HEK293 (cell line): ENCODE measurements at regions not wholly inside any gene's neighbourhood (a gene's known extent, or its start where the extent isn't known, plus 50 kb on each side); places are given as distances from the start of the nearest gene placed in this dataset.
"Not testable (repeated sequence)": the region's sequence is repeated elsewhere in the genome, so short reads cannot be mapped to it uniquely, and the experiment has no call there.

Experiments used
- CTCF ChIA-PET: fragments of 350-600 bp; formaldehyde crosslinking; extraction: SDS; loops from one replicate; lab custom pipeline; 2021; ENCODE audit warnings: antibody characterized with exemption; lab: Yijun Ruan, JAX
- POLR2A ChIA-PET: fragments of 300-600 bp; formaldehyde crosslinking; extraction: SDS; loops from one replicate; lab custom pipeline; 2020; ENCODE audit warnings: antibody characterized with exemption, inconsistent platforms; lab: Yijun Ruan, JAX
- H3K27ac ChIP-seq: fragments of 200-500 bp; sonication (Bioruptor generic); 2 replicates; pipeline ENCODE4 v1.5.1; 2014; ENCODE audit warnings: low read depth, low read length, control low read depth, inconsistent platforms; ENCODE audit errors: extremely low read depth
- H3K36me3 ChIP-seq, 2 experiments: fragments of 200-500 bp in 1 of 2; sonication (Bioruptor generic) in 1 of 2; 1 replicate in 1 of 2; 2 replicates in 1 of 2; pipeline ENCODE4 v1.5.1; 2014 to 2017; ENCODE audit warnings: inconsistent platforms in 2 of 2, low read length in 2 of 2; ENCODE audit not compliant: control insufficient read depth in 2 of 2, insufficient read depth in 1 of 2
- H3K4me1 ChIP-seq: fragments of 200-500 bp; sonication (Bioruptor generic); 2 replicates; pipeline ENCODE4 v1.5.1; 2014; ENCODE audit warnings: mild to moderate bottlenecking, low read length, inconsistent platforms; ENCODE audit not compliant: control insufficient read depth, insufficient read depth
- H3K4me3 ChIP-seq: 2 replicates; pipeline ENCODE4 v1.5.1; 2011; ENCODE audit warnings: low read depth, mild to moderate bottlenecking, control low read depth, low read length, moderate library complexity
- H3K9me3 ChIP-seq: fragments of 200-500 bp; sonication (Bioruptor generic); 2 replicates; pipeline ENCODE4 v1.5.1; 2014; ENCODE audit warnings: low read depth, low read length, inconsistent platforms; ENCODE audit not compliant: control insufficient read depth, insufficient read depth
- GFI1B ChIP-seq: fragments of 450-650 bp; formaldehyde crosslinking; IDR thresholded peaks from 2 replicates; pipeline ENCODE4 v1.5.1; 2016; ENCODE audit warnings: missing biosample characterization, missing genetic modification characterization
- GLIS2 ChIP-seq: fragments of 450-650 bp; formaldehyde crosslinking; IDR thresholded peaks from 2 replicates; pipeline ENCODE4 v1.5.1; 2016; ENCODE audit warnings: missing biosample characterization, missing genetic modification characterization
- KLF10 ChIP-seq: fragments of 450-650 bp; IDR thresholded peaks from 2 replicates; pipeline ENCODE4 v1.5.1; 2018; ENCODE audit warnings: missing biosample characterization, mild to moderate bottlenecking, missing genetic modification characterization
- PRDM10 ChIP-seq: fragments of 450-650 bp; formaldehyde crosslinking; IDR thresholded peaks from 2 replicates; pipeline ENCODE4 v1.5.1; 2016; ENCODE audit warnings: missing biosample characterization, missing genetic modification characterization
- SP3 ChIP-seq: fragments of 450-650 bp; formaldehyde crosslinking; IDR thresholded peaks from 2 replicates; pipeline ENCODE4 v1.5.1; 2016; ENCODE audit warnings: missing biosample characterization, missing genetic modification characterization
- YY2 ChIP-seq: fragments of 450-650 bp; formaldehyde crosslinking; IDR thresholded peaks from 2 replicates; pipeline ENCODE4 v1.5.1; 2016; ENCODE audit warnings: missing biosample characterization, missing genetic modification characterization
- ZBTB7A ChIP-seq: fragments of 450-650 bp; formaldehyde crosslinking; IDR thresholded peaks from 2 replicates; pipeline ENCODE4 v1.5.1; 2016; ENCODE audit warnings: low read depth, missing biosample characterization, missing genetic modification characterization
- ZFP3 ChIP-seq: fragments of 450-650 bp; formaldehyde crosslinking; IDR thresholded peaks from 2 replicates; pipeline ENCODE4 v1.5.1; 2016; ENCODE audit warnings: low read depth, missing biosample characterization, missing genetic modification characterization
- ZNF169 ChIP-seq: fragments of 450-650 bp; formaldehyde crosslinking; IDR thresholded peaks from 2 replicates; pipeline ENCODE4 v1.5.1; 2016; ENCODE audit warnings: missing biosample characterization, missing genetic modification characterization
- ZNF214 ChIP-seq: fragments of 450-650 bp; formaldehyde crosslinking; IDR thresholded peaks from 2 replicates; pipeline ENCODE4 v1.5.1; 2017; ENCODE audit warnings: missing biosample characterization, mild to moderate bottlenecking, missing genetic modification characterization, borderline replicate concordance
- ZNF302 ChIP-seq: fragments of 450-650 bp; formaldehyde crosslinking; IDR thresholded peaks from 2 replicates; pipeline ENCODE4 v1.5.1; 2016; ENCODE audit warnings: missing biosample characterization, missing genetic modification characterization, low read depth
- ZNF335 ChIP-seq: fragments of 450-650 bp; formaldehyde crosslinking; conservative IDR thresholded peaks from 2 replicates; pipeline ENCODE4 v1.5.1; 2016; ENCODE audit warnings: missing biosample characterization, missing genetic modification characterization
- ZNF48 ChIP-seq: fragments of 450-650 bp; formaldehyde crosslinking; IDR thresholded peaks from 2 replicates; pipeline ENCODE4 v1.5.1; 2016; ENCODE audit warnings: missing biosample characterization, missing genetic modification characterization
- ZNF645 ChIP-seq: fragments of 450-650 bp; formaldehyde crosslinking; IDR thresholded peaks from 2 replicates; pipeline ENCODE4; 2016; ENCODE audit warnings: missing biosample characterization, missing genetic modification characterization
- ZNF654 ChIP-seq: fragments of 450-650 bp; formaldehyde crosslinking; IDR thresholded peaks from 2 replicates; pipeline ENCODE4 v1.5.1; 2016; ENCODE audit warnings: low read depth, missing biosample characterization, missing genetic modification characterization
- ZNF701 ChIP-seq: fragments of 450-650 bp; formaldehyde crosslinking; IDR thresholded peaks from 2 replicates; pipeline ENCODE4 v1.5.1; 2016; ENCODE audit warnings: missing biosample characterization, missing genetic modification characterization
- ZNF792 ChIP-seq: fragments of 450-650 bp; formaldehyde crosslinking; IDR thresholded peaks from 2 replicates; pipeline ENCODE4 v1.5.1; 2016; ENCODE audit warnings: missing biosample characterization, missing genetic modification characterization
- ZSCAN16 ChIP-seq: fragments of 450-650 bp; formaldehyde crosslinking; IDR thresholded peaks from 2 replicates; pipeline ENCODE4 v1.5.1; 2016; ENCODE audit warnings: missing biosample characterization, missing genetic modification characterization

- no peaks in the 10 kb centered on the region for H3K9me3 ChIP-seq
- H3K4me1 ChIP-seq = no peaks in the 10 kb centered on the region
- ChIA-PET POLR2A (interaction anchor here (0.6 kb wide), 1 partner anchor 335 kb away, joined by 3 read pairs; no protein-coding TSS in a partner anchor), CTCF (interaction anchor here (0.8 to 1.0 kb wide), 2 partner anchors 51 to 224 kb away, joined by 3 read pairs; no protein-coding TSS in a partner anchor)
- no peak overlapping the region for H3K4me3 ChIP-seq
- no peaks in the 10 kb centered on the region for H3K36me3 ChIP-seq
- TF ChIP-seq GLIS2 (tag by site-specific recombination) (no peak), YY2 (tag by site-specific recombination) (no peak)
- no peak overlapping the region for H3K27ac ChIP-seq
These were observed 141.7 kb upstream of the PROK2 start for GRCh38 chr3:71926616-71927015.

GRCh38 chr3:71926262-71926600 is 141.3 kb upstream of the PROK2 start:
- H3K4me3 ChIP-seq = no peak overlapping the region
- no peaks in the 10 kb centered on the region for H3K4me1 ChIP-seq
- ChIA-PET POLR2A (interaction anchor here (0.6 kb wide), 1 partner anchor 336 kb away, joined by 3 read pairs; no protein-coding TSS in a partner anchor), CTCF (interaction anchor here (0.7 to 1.0 kb wide), 4 partner anchors 51 to 911 kb away, joined by 3 to 4 read pairs (median 3); no protein-coding TSS in a partner anchor)
- H3K27ac ChIP-seq = no peak overlapping the region
- no peaks in the 10 kb centered on the region for H3K36me3 ChIP-seq
- H3K9me3 ChIP-seq = no peaks in the 10 kb centered on the region
- TF ChIP-seq ZNF654 (tag by site-specific recombination) (0 out of 2 replicates have a peak, but pooled peaks have one; percentile 16), ZNF169 (tag by site-specific recombination) (no peak)

- H3K4me1 ChIP-seq, H3K27ac ChIP-seq, H3K9me3 ChIP-seq, H3K36me3 ChIP-seq, H3K4me3 ChIP-seq: not testable (repeated sequence)
- ChIA-PET CTCF (interaction anchor here (0.7 to 1.0 kb wide), 4 partner anchors 50 to 912 kb away, joined by 3 to 4 read pairs (median 3); no protein-coding TSS in a partner anchor), POLR2A (interaction anchor here (0.6 kb wide), 1 partner anchor 336 kb away, joined by 3 read pairs; no protein-coding TSS in a partner anchor)
These were observed 140.7 kb upstream of the PROK2 start for GRCh38 chr3:71925511-71926261.

GRCh38 chr3:71924721-71925120 is 139.8 kb upstream of the PROK2 start:
- no peaks in the 10 kb centered on the region for H3K9me3 ChIP-seq
- ChIA-PET CTCF (interaction anchor here (0.6 to 0.7 kb wide), 2 partner anchors 19 to 236 kb away, joined by 3 to 7 read pairs; no protein-coding TSS in a partner anchor), POLR2A (no interaction called here)
- H3K27ac ChIP-seq = no peak overlapping the region
- no peak overlapping the region for H3K4me3 ChIP-seq
- H3K36me3 ChIP-seq = no peaks in the 10 kb centered on the region
- no peaks in the 10 kb centered on the region for H3K4me1 ChIP-seq
- no peak for TF ChIP-seq ZNF335
- no peak for TF ChIP-seq ZSCAN16 (tag by site-specific recombination)
- TF ChIP-seq ZFP3 (tag by site-specific recombination) = no peak
- no peak for TF ChIP-seq KLF10 (tag by site-specific recombination)
- TF ChIP-seq ZBTB7A = no peak
- no peak for TF ChIP-seq ZNF214
- TF ChIP-seq ZNF302 (tag by site-specific recombination) = no peak
- no peak for TF ChIP-seq ZNF645 (tag by site-specific recombination)
- TF ChIP-seq ZNF701 (tag by site-specific recombination) = no peak
- TF ChIP-seq SP3 (tag by site-specific recombination) = no peak
- no peak for TF ChIP-seq GFI1B (tag by site-specific recombination)
- TF ChIP-seq ZNF48 (tag by site-specific recombination) = no peak
- no peak for TF ChIP-seq ZNF792 (tag by site-specific recombination)
- TF ChIP-seq PRDM10 (tag by site-specific recombination) = no peak
